ENCODE measurements at regions not wholly inside any gene's neighbourhood (a gene's known extent, or its start where the extent isn't known, plus 50 kb on each side); places are given as distances from the start of the nearest gene placed in this dataset.

DNA sequence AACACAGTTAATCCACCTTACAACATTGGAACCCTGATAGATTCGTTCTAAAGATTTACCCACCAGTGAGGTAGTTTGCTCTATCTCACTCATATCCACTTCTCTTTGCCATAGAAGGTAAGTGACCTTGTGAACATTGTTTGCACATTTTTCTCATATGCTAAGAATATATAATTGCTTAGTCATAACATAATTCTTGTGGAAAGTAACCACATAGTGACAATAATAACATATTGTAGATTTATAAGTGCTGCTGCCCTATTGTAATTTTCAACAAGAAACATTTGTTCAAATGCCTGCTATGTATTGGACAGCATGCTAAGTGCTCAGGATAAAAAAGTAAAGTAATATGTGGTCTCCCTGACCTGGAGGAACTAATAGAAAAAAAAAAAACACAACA lies 554.2 kb upstream of the KCNMB2 start:
- Histone ChIP-seq H3K9me3 (no peaks in the 10 kb centered on the region), H3K36me3 (no peaks in the 10 kb centered on the region), H3K4me3 (no peak overlapping the region), H3K4me1 (peaks cover 0 to 10% (median 0%) of the 10 kb centered on the region in 4 donors), H3K27ac (no peak overlapping the region), H3K27me3 (no peaks in the 10 kb centered on the region)
- TF ChIP-seq, protein P1, sequence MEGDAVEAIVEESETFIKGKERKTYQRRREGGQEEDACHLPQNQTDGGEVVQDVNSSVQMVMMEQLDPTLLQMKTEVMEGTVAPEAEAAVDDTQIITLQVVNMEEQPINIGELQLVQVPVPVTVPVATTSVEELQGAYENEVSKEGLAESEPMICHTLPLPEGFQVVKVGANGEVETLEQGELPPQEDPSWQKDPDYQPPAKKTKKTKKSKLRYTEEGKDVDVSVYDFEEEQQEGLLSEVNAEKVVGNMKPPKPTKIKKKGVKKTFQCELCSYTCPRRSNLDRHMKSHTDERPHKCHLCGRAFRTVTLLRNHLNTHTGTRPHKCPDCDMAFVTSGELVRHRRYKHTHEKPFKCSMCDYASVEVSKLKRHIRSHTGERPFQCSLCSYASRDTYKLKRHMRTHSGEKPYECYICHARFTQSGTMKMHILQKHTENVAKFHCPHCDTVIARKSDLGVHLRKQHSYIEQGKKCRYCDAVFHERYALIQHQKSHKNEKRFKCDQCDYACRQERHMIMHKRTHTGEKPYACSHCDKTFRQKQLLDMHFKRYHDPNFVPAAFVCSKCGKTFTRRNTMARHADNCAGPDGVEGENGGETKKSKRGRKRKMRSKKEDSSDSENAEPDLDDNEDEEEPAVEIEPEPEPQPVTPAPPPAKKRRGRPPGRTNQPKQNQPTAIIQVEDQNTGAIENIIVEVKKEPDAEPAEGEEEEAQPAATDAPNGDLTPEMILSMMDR (IDR thresholded peaks at IDR 0.05): no peak
- DNase-seq: no peak
- intact Hi-C loops (cut with DNase I; ENCODE audit: low total_unique reads): loop anchor here (5.0 kb wide), 1 partner anchor 400 kb away; no protein-coding TSS in a partner anchor

DNA sequence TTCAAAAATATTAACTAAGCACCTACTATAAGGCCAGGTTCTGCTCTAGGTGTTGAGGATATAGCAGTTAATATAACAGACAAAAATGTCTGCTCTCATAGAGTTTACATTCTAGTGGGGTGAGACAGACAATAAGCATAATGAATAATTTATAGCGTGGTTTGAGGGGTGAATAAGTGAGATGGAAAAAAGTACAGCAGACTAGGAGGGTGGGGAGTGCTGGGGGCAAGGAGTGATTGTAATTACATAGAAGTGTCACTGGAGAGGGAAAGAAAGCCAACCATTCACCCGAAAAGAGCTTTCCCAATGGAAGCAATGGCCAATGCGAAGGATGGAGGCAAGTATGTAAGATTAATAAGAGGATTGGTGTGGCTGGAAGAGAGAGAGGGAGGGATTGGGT lies 552.9 kb upstream of the KCNMB2 start:
- H3K9me3 ChIP-seq: no peaks in the 10 kb centered on the region
- intact Hi-C loops (cut with DNase I; ENCODE audit: low total_unique reads): loop anchor here (5.0 kb wide), 1 partner anchor 399 kb away; no protein-coding TSS in a partner anchor
- TF ChIP-seq, protein P1 (IDR thresholded peaks at IDR 0.05): no peak

DNA sequence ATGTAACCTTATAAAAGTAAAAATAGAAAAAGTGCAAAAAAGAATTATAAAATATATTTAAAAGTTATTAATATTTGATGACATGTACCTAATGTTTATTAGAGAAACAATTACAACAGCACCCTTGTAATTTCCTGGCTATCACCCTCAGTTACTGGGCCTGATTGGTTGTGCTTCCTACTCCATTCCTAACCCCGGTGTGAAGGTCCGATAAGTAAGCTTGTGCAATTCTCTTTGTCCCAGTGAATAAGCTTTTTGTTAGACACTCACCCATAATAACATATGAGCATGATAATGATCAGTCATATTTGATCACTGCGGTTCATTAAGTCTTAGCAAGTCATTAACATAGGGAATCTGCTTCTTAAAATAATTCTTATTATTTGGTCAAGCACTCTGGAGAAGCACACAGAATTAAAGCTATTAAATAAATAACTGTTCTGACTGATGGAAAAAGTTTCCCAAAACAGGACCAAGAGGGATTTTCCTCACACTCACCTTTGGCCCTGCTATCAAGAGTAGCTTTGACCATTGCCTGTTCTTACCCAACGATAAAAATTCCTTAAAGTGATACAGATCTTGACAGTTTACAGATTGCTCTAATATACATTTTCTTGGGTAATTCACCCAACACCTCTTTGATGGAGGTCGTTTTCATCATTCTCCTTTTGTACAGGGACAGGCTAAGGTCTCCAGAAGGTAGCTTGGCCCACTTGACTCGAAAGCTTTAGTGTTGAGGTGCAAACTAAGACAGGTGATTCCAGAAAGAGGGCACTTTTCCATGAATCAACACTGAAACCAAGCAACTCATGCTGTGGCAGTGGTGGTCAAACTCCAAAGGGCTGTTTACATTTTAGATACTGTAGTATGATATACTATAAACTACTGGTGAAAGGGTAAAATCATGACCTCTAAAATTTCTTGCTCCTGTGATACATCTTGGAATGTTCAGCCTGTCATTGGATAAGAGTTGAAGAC lies 543.0 kb upstream of the KCNMB2 start:
- no peak overlapping the region for H3K4me3 ChIP-seq
- H3K4me1 ChIP-seq: no peaks in the 10 kb centered on the region
- no peak overlapping the region for H3K27ac ChIP-seq
- no peaks in the 10 kb centered on the region for H3K36me3 ChIP-seq
- no peaks in the 10 kb centered on the region for H3K27me3 ChIP-seq
- H3K9me3 ChIP-seq: no peaks in the 10 kb centered on the region
- intact Hi-C loops (cut with DNase I; ENCODE audit: low total_unique reads): no loop called here
- no peak for DNase-seq
- TF ChIP-seq, protein P1 (IDR thresholded peaks at IDR 0.05): no peak

More for the DNA sequence above, 552.9 kb upstream of the KCNMB2 start:
- H3K36me3 ChIP-seq: no peaks in the 10 kb centered on the region
- H3K4me3 ChIP-seq: no peak overlapping the region
- no peaks in the 10 kb centered on the region for H3K4me1 ChIP-seq
- H3K27ac ChIP-seq: no peak overlapping the region
- no peaks in the 10 kb centered on the region for H3K27me3 ChIP-seq
- DNase-seq: no peak

DNA sequence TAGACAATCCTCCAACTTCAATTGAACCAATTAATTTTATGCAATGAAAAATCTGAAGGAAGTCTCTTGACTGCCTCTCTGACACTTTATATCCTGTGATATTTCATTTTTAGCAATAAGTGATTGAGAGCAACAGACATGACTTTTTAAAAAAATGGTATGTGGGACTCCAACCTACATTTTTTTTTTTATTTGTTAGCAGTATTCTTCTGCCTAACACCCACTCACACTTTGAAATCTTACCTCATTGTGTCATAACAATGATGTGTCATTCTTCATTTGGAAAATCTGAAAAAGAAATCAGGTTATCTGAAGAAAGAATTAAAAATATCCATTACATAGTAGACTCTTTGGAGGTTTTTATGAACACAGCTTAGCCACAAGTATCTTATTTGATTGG lies 541.3 kb upstream of the KCNMB2 start:
- H3K9me3 ChIP-seq: no peaks in the 10 kb centered on the region
- H3K27ac ChIP-seq: no peak overlapping the region
- DNase-seq: no peak
- no peaks in the 10 kb centered on the region for H3K36me3 ChIP-seq
- H3K4me3 ChIP-seq: no peak overlapping the region
- intact Hi-C loops (cut with DNase I; ENCODE audit: low total_unique reads): no loop called here
- no peaks in the 10 kb centered on the region for H3K4me1 ChIP-seq
- TF ChIP-seq, protein P1 (IDR thresholded peaks at IDR 0.05): no peak
- H3K27me3 ChIP-seq: no peaks in the 10 kb centered on the region

DNA sequence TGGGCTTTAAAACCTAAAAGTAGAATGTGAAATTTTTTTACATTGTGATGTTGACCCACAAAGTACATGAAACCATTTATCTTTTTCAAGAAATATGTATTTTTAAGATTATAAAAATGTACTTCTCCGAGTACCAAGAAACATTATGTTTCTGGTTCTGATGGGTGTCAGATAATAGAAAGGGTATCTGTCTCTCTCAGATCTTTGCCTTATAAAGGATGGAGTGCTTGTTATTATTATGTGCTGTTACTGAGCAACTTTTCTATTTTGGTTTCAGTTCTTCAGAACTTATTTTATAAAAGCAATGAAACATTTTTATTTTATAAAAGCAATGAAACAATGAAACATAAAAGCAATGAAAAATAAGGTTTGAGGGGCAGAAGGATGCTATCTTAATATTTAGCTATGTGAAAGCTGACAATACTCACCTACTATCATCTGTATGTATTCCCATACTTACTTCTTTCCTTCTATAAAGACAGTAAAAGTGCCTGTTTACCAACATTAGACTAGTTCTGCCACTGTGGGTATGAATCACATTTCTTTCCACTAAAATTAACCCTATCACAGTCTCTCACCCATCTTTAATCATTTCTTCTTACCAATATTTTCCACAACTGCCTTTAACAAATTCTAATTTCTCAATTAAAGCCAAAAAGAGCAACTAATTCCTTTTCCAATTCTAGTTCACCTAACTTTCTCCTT lies 540.7 kb upstream of the KCNMB2 start:
- Histone ChIP-seq H3K36me3 (no peaks in the 10 kb centered on the region), H3K4me1 (no peaks in the 10 kb centered on the region), H3K9me3 (no peaks in the 10 kb centered on the region), H3K27me3 (no peaks in the 10 kb centered on the region), H3K27ac (no peak overlapping the region), H3K4me3 (no peak overlapping the region)
- TF ChIP-seq, protein P1 (IDR thresholded peaks at IDR 0.05): no peak
- intact Hi-C loops (cut with DNase I; ENCODE audit: low total_unique reads): no loop called here
- DNase-seq: no peak
